GM21423 (cell line): ENCODE measurements at regions not wholly inside any gene's neighbourhood (a gene's known extent, or its start where the extent isn't known, plus 50 kb on each side); places are given as distances from the start of the nearest gene placed in this dataset.

Source experiments
- ATAC-seq: cut with Tn5 transposase; IDR thresholded peaks from one replicate; pipeline ENCODE4 v1.9.1; 2021; ENCODE audit warnings: mild to moderate bottlenecking, moderate library complexity; ENCODE audit not compliant: unreplicated experiment

DNA sequence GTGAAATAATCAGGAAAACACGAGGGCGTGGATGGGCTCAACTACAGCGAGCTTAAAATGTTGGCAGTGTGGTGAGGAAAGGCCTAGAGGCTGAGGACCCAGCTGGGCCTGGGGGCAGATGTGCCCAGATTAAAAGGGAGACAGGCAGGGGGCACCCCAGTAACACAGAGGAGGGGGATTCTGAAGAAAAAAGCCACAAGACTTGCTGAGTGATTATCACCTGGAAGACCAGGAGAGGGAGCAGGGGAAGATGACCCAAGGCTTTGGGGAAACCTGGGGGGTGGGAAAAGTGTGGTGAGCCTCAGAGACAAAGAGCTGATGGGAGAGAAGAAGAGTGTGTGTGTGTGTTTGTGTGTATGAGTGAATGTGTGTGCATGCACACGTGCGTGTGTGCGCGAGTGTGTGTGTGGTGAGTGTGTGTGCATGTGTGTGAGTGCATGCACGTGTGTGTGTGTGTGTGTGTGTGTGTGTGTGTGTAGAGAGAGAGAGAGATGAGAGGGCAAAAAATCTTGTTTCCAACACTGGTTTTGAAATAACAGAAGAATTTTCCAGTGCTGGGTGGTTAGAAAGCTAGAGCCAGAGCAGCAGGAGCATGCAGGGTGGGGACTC lies 500.5 kb downstream of the BUD13 start:
- ATAC-seq: no peak

- ATAC-seq: no peak
Measured at GRCh38 chr11:116271479-116271878, 501.3 kb downstream of the BUD13 start.

GRCh38 chr11:116267146-116267545 lies 505.6 kb downstream of the BUD13 start:
- no peak for ATAC-seq

DNA sequence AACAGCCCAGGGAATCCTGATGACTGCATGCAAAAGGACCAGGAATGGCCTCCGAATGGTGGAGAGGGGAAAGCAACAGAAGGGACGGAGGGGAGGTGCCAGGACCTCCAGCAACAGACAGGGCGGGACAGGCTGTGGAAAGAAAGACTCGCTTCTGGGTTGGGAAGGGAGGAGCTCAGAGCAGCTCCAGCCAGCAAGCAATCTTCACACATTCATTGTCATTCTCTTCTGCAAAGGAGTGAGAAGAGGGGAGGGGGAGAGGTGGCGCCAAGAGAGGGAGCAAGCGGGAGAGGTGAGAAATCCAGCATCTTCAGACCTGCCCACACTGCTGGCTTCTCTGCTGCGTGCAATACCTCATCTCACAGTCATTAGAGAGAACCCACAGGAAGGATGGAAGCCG lies 509.0 kb downstream of the BUD13 start:
- no peak for ATAC-seq

- no peak for ATAC-seq
Measured at GRCh38 chr11:116263019-116263418, 509.8 kb downstream of the BUD13 start.

DNA sequence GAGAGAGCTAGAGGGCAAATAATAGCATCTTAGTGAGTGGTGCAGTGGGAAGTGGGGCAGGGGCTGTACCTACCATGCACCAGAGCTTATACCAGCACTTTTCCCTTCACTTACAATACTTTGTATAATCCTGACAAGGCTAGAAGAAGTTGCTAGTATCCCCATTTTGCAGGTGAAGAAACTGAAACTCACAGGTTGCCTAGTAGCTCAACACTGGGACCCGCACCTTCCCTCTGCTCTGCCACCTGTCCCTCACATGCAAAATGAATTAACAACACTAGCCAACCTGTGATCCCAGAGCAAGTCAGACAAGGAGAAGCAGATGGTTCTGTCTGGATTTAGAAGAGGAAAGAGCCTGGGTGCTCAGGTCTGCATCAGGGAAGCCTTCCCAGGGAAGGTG lies 510.4 kb downstream of the BUD13 start:
- ATAC-seq: no peak

DNA sequence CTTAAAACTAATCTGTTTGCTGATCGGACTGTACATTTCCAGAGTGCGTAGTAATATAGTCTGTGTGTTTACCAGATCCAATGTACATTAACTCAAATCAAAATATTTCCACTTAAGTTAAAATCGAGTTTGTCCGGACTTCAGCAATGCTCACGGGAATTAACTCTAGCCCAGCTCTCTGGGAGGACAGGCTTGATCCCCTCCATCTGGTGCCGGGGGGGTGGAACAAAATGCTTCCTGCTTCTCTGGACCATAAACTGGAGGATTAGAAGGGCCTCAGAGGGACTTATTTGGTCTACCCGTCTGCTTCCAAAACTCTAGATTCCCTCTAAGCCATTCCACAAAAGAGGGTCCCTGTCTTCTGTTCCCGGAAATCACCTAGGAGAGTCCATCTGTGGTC lies 511.2 kb downstream of the BUD13 start:
- no peak for ATAC-seq

DNA sequence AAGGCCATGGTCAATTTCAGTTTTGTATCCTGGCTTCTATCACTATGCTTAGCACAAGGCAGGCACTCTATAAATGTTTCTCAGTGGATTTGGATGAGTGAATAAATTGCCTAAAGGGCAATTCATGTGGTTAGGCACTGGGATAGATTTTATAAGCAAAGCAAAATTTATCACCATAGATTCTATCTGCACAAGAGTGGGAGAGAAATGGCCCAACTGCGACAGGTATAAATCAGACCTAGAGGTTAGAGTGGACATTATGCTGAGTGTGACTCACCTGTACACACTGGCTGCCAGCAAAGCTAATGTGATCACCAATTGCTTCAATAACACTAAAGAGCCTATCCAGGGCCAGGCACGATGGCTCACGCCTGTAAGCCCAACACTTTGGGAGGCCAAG lies 514.0 kb downstream of the BUD13 start:
- no peak for ATAC-seq

DNA sequence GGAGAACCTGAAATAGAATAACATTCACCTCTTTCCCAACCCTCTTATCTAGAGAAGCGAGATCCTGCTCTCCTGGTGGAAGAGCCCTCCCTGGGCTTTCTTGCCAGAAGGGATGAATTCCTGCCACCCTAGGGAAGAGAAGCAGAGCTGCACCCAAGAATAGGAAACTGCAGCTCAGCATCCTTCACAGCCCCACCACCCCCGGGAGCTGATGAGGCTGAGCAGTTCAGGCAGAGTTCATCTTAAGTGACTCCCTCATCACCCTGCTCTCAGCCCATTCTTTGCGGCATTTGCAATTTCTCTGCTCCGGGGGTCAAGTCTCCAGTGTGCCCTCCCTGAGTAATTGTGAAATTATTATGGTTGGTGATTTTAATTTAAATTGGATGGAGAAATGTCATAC lies 514.9 kb downstream of the BUD13 start:
- no peak for ATAC-seq

DNA sequence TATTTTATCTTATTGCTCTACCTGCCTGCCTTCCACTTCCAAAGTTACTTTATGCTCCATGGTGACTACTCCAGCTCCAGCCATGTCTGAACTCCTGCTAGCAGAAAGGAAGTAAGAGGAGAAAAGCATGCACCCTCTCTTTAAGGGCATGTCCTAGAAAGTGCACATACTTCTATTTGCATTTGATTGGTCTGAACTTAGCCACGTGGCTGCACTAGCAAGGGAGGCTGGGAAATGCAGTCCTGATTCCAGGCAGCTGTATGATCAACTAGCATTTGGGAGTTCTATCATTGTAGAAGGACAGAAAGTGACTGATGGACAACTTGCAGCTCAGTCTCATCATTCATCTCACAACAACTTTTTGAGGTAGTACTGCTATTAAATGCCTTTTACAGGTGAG lies 515.7 kb downstream of the BUD13 start:
- no peak for ATAC-seq

DNA sequence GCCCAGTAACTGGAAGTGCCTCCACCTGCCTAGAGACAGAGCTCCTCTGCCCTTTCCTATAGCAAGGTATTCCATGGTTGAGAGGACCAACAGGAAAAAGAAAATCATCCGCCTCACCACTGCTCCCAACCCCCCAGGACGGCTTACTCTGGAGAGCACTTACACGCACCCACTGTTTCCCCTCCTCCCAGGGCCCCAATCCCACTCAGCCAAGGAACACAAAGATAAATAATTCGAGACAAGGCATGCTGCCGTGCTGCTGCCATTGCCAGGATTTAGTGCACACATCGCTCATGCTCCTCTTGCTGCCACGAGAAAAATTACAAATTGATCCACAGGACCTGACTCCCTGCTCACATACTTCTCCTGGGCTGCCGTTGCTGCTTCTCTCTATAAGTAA lies 516.6 kb downstream of the BUD13 start:
- ATAC-seq: no peak

- ATAC-seq: no peak
Measured at GRCh38 chr11:116255321-116255953, 517.4 kb downstream of the BUD13 start.

- no peak for ATAC-seq
Measured at GRCh38 chr11:116250155-116250554, 522.6 kb downstream of the BUD13 start.

GRCh38 chr11:116249561-116249960 lies 523.2 kb downstream of the BUD13 start:
- ATAC-seq: no peak

- no peak for ATAC-seq
Measured at GRCh38 chr11:116244889-116245288, 527.9 kb downstream of the BUD13 start.

DNA sequence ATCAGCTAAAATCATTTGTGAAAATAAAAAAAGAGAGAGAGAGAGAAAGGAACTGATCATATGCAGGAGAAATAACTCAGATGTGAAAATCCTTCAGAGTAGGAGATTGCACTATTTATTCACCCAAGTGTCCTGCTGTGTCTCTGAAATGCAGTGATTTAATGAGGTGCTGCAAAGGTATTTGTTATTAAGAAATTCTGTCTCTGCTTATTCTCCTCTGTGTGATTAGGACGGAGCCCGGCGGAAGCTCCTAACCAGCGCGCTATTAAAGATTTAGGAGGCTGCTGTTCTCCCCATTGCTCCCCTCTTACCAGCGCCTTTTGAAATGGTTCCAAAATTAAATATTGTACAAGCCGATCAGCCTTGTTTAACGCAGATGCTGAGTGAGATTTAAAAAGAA lies 528.3 kb downstream of the BUD13 start:
- ATAC-seq: no peak

GRCh38 chr11:116243991-116244390 lies 528.8 kb downstream of the BUD13 start:
- no peak for ATAC-seq

GRCh38 chr11:116242006-116242405 lies 530.8 kb downstream of the BUD13 start:
- no peak for ATAC-seq

DNA sequence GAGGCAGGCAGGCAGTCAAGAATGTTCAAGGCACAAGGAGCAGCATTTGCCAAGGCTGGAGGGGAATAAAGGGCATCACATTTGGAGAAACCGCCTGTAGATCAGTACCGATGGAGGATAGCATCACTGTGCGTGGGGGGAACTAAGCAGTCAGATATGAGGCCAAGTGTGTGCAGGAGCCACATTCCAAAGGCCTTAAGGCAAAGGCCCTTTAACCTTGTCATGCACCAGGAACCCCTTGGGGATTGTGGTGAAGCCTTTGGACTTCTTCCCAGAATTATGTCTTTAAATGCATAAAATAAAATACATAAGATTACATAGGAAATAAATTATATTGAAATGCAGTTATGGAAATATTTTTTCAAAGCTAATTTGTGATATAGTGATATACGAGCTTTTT lies 532.1 kb downstream of the BUD13 start:
- no peak for ATAC-seq

GRCh38 chr11:116239247-116239646 lies 533.5 kb downstream of the BUD13 start:
- no peak for ATAC-seq

GRCh38 chr11:116234989-116235568 lies 537.7 kb downstream of the BUD13 start:
- no peak for ATAC-seq

- ATAC-seq: no peak
Measured at GRCh38 chr11:116233561-116233960, 539.2 kb downstream of the BUD13 start.

GRCh38 chr11:116232364-116232828 lies 540.4 kb downstream of the BUD13 start:
- no peak for ATAC-seq
